ENCODE measurements at regions not wholly inside any gene's neighbourhood (a gene's known extent, or its start where the extent isn't known, plus 50 kb on each side); places are given as distances from the start of the nearest gene placed in this dataset.

GRCh38 chr13:104592127-104592526, 1525.9 kb upstream of the SLC10A2 start:
- no peak for TF ChIP-seq FOXP2 (optimal IDR thresholded peaks at IDR 0.05; ENCODE audit: control extremely low read depth, extremely low read length, insufficient read depth)
- no peak for TF ChIP-seq POLR2AphosphoS5 (IDR thresholded peaks at IDR 0.05; ENCODE audit: borderline replicate concordance, low read depth, low read length)
- no peak for TF ChIP-seq EZH2 (IDR thresholded peaks at IDR 0.05)

Measured in SK-N-MC (cell line).